ENCODE measurements at regions not wholly inside any gene's neighbourhood (a gene's known extent, or its start where the extent isn't known, plus 50 kb on each side); places are given as distances from the start of the nearest gene placed in this dataset.

- Histone ChIP-seq H3K9me3 (ENCODE audit: control insufficient read depth, low read length) (no peaks in the 10 kb centered on the region), H3K27me3 (ENCODE audit: control insufficient read depth, insufficient read depth, low read length) (no peaks in the 10 kb centered on the region), H3K4me1 (ENCODE audit: control insufficient read depth, insufficient read depth, low read length) (peaks cover 4% of the 10 kb centered on the region), H3K4me3 (ENCODE audit: low read length) (no peak overlapping the region), H3K9ac (ENCODE audit: low read length) (no peak overlapping the region), H3K36me3 (ENCODE audit: control insufficient read depth, insufficient read depth, low read length) (no peaks in the 10 kb centered on the region)
These were observed 64.0 kb upstream of the DGKG start for GRCh38 chr3:186425788-186426730.

DNA sequence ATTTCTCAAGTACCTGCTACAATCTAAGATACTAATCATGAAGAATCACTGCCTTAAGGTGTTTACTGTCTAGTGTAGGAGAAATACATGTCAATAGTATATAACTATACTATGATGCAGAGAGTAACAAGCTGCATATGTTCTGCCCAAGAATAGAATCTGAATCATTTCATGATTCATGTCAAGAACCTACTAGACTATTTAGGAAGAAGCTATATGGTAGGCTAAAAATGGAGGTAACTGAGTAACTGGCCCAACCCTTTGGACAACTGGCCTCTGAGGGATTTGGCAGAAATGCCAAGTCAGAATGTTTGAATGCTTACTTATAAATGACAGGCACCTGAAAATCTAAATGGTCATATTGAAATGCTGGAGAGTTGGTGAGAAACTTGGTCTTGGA lies 59.9 kb upstream of the DGKG start:
- Histone ChIP-seq H3K9me3 (ENCODE audit: control insufficient read depth, low read length) (no peaks in the 10 kb centered on the region), H3K4me1 (ENCODE audit: control insufficient read depth, insufficient read depth, low read length) (peaks cover 12% of the 10 kb centered on the region)

GRCh38 chr3:186418671-186419145 lies 56.7 kb upstream of the DGKG start:
- H3K4me3 ChIP-seq (ENCODE audit: low read length): no peak overlapping the region
- H3K9me3 ChIP-seq (ENCODE audit: control insufficient read depth, low read length): no peaks in the 10 kb centered on the region
- H3K4me1 ChIP-seq (ENCODE audit: control insufficient read depth, insufficient read depth, low read length): peaks cover 23% of the 10 kb centered on the region
- no peaks in the 10 kb centered on the region for H3K36me3 ChIP-seq (ENCODE audit: control insufficient read depth, insufficient read depth, low read length)
- no peaks in the 10 kb centered on the region for H3K27me3 ChIP-seq (ENCODE audit: control insufficient read depth, insufficient read depth, low read length)
- H3K9ac ChIP-seq (ENCODE audit: low read length): no peak overlapping the region

More for the DNA sequence above, 59.9 kb upstream of the DGKG start:
- Histone ChIP-seq H3K4me3 (ENCODE audit: low read length) (no peak overlapping the region), H3K27me3 (ENCODE audit: control insufficient read depth, insufficient read depth, low read length) (no peaks in the 10 kb centered on the region), H3K9ac (ENCODE audit: low read length) (no peak overlapping the region), H3K36me3 (ENCODE audit: control insufficient read depth, insufficient read depth, low read length) (no peaks in the 10 kb centered on the region)

GRCh38 chr3:186417791-186418190 lies 55.8 kb upstream of the DGKG start:
- H3K36me3 ChIP-seq (ENCODE audit: control insufficient read depth, insufficient read depth, low read length): no peaks in the 10 kb centered on the region
- H3K9me3 ChIP-seq (ENCODE audit: control insufficient read depth, low read length): no peaks in the 10 kb centered on the region
- no peaks in the 10 kb centered on the region for H3K27me3 ChIP-seq (ENCODE audit: control insufficient read depth, insufficient read depth, low read length)
- H3K4me3 ChIP-seq (ENCODE audit: low read length): no peak overlapping the region
- H3K4me1 ChIP-seq (ENCODE audit: control insufficient read depth, insufficient read depth, low read length): peaks cover 30% of the 10 kb centered on the region
- H3K9ac ChIP-seq (ENCODE audit: low read length): no peak overlapping the region

- no peaks in the 10 kb centered on the region for H3K9me3 ChIP-seq (ENCODE audit: control insufficient read depth, low read length)
- no peaks in the 10 kb centered on the region for H3K36me3 ChIP-seq (ENCODE audit: control insufficient read depth, insufficient read depth, low read length)
- no peak overlapping the region for H3K9ac ChIP-seq (ENCODE audit: low read length)
- peaks cover 30% of the 10 kb centered on the region for H3K4me1 ChIP-seq (ENCODE audit: control insufficient read depth, insufficient read depth, low read length)
- no peak overlapping the region for H3K4me3 ChIP-seq (ENCODE audit: low read length)
- no peaks in the 10 kb centered on the region for H3K27me3 ChIP-seq (ENCODE audit: control insufficient read depth, insufficient read depth, low read length)
These were observed 52.8 kb upstream of the DGKG start for GRCh38 chr3:186414735-186415419.

GRCh38 chr3:186413615-186414415 lies 51.8 kb upstream of the DGKG start:
- Histone ChIP-seq H3K36me3 (ENCODE audit: control insufficient read depth, insufficient read depth, low read length) (no peaks in the 10 kb centered on the region), H3K4me1 (ENCODE audit: control insufficient read depth, insufficient read depth, low read length) (peaks cover 28% of the 10 kb centered on the region), H3K9me3 (ENCODE audit: control insufficient read depth, low read length) (no peaks in the 10 kb centered on the region), H3K4me3 (ENCODE audit: low read length) (peak overlapping the region; percentile 31), H3K27me3 (ENCODE audit: control insufficient read depth, insufficient read depth, low read length) (no peaks in the 10 kb centered on the region), H3K9ac (ENCODE audit: low read length) (peak overlapping the region; percentile 55)

GRCh38 chr3:186411994-186412393 lies 50.0 kb upstream of the DGKG start:
- peaks cover 22% of the 10 kb centered on the region for H3K4me1 ChIP-seq (ENCODE audit: control insufficient read depth, insufficient read depth, low read length)
- no peaks in the 10 kb centered on the region for H3K27me3 ChIP-seq (ENCODE audit: control insufficient read depth, insufficient read depth, low read length)
- no peaks in the 10 kb centered on the region for H3K9me3 ChIP-seq (ENCODE audit: control insufficient read depth, low read length)
- H3K9ac ChIP-seq (ENCODE audit: low read length): no peak overlapping the region
- no peaks in the 10 kb centered on the region for H3K36me3 ChIP-seq (ENCODE audit: control insufficient read depth, insufficient read depth, low read length)
- H3K4me3 ChIP-seq (ENCODE audit: low read length): no peak overlapping the region
